CD4-positive, alpha-beta T cell treated with Interleukin-2 at 100 ng/mL for 4 hours (primary cell): ENCODE measurements at regions not wholly inside any gene's neighbourhood (a gene's known extent, or its start where the extent isn't known, plus 50 kb on each side); places are given as distances from the start of the nearest gene placed in this dataset.
"Not testable (repeated sequence)": the region's sequence is repeated elsewhere in the genome, so short reads cannot be mapped to it uniquely, and the experiment has no call there.

Source experiments
- DNase-seq: peaks from one replicate; pipeline ENCODE4 v3.0.0-alpha.2; 2020; ENCODE audit warnings: low spot score

DNA sequence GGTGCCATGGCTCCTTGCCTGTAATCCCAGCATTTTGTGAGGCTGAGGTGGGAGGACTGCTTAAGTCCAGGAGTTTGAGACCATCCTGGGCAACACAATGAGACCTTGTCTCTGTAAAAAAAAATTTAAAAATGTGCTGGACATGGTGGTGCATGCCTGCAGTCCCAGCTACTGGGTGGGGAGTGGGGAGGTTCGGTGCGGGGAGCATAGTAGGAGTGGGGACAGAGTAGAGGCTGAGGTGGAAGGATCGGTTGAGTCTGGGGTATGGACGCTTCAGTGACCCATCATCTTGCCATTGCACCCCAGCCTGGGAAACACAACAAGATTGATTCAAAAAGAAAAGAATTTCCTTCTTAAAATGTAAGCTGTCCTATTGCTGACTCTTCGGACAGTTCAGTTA is 1490.0 kb upstream of the GBE1 start:
- DNase-seq, result no peak

DNA sequence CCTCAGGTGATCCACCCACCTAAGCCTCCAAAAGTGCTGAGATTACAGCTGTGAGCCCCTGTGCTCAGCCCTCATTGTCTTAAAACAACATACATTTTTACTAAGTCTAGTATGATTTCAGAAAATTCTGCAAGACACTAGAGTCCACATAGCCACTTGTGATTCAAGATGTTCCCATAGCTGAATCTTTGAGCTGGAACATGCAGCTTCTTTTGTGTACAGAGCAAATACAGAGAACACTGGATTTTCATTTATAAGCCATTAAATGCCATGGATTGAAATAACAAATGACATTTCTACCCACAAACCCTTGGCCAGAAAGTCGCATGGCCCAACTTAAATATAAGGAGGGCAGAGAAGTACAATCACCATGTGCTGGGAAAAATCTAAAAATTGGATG is 1489.2 kb upstream of the GBE1 start:
- no peak for DNase-seq

DNA sequence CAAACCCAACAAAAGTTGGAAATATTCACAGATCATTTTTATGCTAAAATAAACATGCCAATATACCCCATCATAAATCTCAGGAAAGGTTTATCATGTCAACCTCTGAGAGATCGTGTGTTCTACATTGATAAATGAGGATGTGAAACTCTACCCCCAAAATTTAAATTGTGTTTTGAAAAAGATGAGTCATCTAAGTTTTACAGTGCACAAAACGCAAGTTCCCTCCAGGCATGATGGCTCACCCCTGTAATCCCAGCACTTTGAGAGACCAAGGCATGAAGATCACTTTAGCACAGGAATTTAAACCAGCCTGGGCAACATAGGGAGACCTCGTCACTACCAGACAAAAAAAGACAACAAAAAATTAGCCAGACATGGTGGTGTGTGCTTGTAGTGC is 1487.0 kb upstream of the GBE1 start:
- DNase-seq, result no peak

DNA sequence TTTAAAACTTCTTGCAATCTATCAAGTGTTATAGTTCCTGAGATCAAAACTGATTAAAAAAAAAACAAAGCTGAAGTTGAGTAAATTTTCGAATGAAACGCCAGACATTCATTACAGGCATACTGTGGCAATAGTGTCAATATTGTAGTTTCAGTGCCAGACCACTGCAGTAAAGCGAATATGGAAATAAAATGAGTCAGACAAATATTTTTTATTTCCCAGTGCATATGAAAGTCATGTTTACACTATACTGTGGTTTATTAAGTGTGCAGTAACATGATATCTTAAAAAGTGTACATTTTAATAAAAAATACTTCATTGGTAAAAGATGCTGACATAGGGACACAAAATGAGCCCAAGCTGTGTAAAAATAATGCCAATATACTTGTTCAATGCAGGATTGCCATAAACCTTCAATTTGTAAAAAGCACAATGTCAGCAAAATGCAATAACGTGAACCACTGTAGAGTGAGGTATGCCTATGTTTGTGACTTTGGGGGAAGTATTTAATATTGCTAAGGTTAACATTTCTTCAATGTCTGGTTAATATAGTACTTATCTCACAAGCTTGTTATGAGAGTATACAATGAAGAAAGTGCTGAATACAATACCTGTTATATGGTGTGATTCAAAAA is 1473.9 kb upstream of the GBE1 start:
- no peak for DNase-seq

DNA sequence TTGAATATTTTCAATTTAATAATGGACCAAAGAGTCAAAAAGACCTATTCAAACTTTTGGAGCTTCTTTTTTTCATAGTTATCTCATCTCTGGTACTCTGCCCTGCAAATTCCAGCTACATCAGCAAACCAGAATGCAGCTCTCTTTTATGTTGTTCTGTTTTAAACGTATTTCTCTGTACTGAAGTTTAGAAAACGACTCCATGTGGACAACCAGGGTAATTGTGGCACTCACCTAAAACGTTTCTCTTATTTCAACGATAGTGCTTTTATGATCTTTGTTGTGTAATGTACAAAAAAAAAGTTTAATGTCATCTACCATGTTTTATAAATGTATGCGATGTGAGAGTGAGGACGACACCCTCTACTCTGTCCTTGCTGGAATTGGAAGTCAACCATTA is 1472.3 kb upstream of the GBE1 start:
- no peak for DNase-seq

DNA sequence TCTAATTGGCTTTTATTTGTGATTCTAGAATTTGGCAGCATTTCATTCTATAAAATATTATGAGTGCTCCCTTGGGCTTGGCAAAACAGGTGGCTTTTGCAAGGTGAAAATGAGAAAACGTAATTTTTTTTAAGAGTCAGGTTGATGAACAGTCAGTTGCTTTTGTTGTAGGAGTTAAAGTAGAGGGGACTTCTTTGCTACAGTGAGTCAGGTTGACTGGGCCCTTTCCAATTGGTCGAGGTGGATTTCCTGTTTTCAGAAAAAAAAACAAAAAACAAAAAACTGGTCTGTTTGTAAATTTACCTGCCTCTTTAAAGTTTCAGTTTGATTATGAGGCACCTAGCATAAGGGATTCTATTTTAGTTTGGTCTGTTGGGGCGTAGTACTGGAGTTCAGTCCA is 1469.4 kb upstream of the GBE1 start:
- DNase-seq, result no peak

DNA sequence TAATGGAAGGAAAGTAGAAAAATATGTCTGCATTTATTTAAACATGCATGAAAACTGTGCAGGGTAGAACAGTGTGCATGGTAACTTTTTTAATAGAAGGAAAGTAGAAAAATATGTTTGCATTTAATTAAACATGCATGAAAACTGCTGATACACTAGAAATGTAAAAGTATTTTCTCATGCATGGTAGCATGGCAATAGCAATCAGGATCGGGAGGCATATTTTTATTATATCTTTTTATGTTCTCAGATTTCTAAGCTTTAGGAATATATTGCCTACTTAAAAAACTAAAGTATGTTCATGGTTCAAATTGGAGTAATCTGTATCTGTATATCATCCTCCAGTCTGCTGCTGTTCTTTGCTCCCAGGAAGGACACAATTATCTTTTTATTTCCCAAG is 1468.9 kb upstream of the GBE1 start:
- no peak for DNase-seq

DNA sequence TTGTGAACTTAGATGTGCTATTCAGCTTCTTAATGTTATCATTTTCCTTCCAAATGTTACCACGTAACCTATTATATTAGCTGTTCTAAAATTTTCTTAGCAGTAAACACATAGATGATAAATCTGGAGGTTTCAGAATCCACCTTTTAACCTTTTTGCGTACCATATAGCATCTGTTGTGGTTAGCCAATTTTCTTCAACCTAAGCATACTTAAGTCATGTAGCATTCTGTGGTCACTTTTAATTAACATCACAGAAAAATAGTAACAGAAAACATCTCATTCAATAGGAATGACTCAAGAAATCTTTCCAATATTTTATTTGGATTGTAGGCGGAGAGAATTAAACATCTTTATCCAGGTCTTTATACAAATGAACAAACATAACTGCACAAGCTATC is 1465.3 kb upstream of the GBE1 start:
- DNase-seq, result no peak

DNA sequence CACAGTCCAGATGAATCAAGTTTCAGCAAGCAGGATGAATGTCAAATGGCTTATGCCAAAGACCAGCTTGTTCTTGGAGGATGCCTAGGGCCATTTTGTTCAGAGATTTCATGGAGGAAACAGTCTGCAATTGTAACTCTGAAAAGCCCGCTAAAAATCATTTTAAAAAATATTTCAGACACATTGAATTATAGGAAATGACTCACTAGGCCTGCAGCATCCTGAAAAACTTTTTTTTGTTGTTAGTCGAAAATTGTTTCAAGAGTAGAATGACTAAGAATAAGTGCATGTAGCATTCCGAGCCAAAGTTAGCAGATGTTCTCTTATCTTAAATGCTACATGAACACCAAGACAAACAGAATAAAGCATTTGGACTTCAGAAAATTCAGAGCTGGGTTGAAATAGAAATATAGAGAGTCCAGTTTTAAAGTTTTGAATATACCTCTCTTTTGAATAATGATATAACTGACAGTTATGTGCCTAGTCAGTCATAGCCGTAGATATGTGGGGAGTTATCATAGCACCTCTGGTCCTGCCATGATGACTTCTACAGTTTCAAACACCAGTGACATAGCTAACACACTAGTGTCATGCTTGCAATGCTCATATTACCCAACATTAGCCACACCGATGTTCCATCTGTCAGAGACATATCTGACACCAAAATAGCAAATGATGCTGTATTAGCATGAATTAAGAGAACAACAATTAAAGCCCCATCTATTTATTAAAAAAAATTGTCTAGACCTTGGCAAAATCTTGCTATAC is 1462.8 kb upstream of the GBE1 start:
- DNase-seq, result no peak

DNA sequence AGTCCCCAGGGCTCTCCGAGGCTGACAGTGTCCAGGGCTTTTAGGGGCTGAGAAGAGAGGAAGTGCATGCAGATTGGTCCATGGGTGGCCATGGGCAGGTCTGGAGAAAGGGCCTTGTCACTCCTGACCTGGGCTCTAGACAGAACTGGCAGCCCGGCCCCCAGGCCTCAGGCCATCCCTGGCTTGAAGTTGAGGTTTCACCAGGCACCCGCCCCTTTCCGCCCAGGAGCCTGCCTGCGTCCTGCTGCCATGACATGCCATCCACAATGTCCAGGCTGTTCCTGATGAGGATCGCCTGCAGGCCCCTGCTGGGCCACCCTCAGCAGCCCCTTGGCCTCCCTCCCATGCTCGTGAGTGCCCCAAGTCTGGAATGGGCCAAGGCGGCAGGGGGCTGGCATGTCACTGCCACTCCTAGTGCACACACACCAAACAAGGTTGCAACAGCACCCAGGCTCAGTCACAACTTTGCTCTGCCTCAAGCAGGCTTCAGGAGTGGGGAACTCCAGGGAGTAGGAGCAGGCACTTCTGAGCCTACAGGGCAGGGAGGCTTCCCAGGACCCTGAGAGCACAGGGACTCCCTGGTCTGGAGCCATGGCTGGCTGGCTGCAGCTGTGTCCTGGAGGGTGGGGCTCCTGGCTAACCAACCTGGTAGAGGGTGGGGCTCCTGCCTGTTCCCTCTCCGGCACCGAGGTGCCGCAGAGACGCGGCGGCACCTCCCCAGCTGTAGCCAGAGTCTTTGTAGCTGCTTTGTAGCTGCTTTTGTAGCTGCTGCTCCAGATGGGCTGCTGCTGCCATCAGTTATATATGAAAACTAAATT is 1457.1 kb upstream of the GBE1 start:
- DNase-seq, result no peak

DNA sequence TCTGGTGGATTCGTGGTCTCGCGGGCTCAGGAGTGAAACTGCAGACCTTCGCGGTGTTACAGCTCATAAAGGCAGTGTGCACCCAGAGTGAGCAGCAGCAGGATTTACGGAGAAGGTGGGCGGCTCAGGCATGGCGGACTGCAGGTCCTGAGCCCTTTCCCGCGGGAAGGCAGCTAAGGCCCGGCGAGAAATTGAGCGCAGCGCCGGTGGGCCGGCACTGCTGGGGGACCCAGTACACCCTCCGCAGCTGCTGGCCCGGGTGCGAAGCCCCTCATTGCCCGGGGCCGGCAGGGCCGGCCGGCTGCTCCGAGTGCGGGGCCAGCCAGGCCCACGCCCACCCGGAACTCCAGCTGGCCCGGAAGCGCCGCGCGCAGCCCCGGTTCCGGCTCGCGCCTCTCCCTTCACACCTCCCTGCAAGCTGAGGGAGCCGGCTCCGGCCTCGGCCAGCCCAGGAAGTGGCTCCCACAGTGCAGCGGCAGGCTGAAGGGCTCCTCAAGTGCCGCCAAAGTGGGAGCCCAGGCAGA is 1456.2 kb upstream of the GBE1 start:
- DNase-seq, result not testable (repeated sequence)

DNA sequence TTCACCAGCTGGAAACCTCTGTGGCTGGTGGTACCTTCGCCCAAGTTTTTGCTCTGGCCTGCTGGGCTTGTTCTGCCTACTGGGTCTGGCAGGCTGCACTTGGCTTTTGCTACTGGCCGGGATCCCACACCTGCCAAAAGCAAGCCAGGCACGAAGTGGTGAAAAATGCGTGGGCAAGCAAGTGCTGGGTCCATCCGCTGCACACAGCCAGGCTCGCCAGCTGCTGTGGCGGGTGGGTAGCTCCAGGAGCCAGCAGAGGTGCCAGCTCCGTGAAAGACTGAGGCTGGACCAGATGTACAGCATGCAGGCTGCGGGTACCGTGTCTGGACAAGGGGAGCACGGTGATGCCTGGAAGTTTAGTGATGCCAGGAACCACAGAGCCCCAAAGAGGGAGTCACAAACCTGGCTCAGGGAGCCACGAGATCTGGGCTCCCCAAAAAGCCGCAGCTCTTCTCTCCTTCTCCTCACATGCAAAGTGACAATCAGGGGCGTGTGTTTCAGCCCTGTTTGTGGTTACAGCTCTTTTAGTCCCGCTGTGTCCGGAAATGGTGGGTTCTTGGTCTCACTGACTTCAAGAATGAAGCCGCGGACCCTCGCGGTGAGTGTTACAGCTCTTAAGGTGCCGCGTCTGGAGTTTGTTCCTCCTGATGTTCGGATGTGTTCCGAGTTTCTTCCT is 1455.6 kb upstream of the GBE1 start:
- no peak for DNase-seq

DNA sequence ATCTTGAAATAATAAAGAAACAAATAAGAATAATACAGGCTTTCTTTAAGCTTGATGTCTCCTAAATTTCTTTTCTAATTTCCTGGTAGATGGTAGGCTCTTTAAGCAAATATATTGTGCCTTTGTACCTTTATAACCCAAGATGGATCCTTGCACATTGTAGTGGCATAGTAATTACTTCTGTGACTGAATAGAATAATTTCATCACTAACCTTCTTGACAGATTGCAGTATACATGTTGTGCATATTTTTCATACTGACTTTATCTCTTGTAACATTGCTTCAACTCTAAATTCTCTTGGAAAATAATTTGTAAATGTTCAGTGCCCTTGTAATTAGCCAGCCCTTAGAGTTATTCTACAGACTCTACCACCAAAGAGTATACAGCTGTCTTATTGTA is 1433.8 kb upstream of the GBE1 start:
- no peak for DNase-seq

DNA sequence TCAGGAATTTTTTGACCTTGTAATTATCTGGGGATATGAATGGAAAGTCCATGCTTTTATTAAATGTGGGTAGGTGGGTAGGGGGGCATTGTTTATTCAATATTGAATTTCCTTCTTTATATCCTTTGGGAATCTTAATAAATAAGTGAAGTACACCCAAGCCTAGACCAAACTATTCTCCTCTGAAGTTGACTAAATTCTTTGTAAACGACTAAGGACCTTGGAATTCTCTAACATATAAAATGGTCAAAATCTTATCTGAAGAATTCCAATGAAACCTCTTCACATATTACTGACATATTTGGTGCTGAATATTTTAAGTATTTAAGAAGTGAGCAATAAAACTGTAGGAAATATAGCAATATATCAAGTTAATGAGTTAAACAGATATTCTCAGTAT is 1432.1 kb upstream of the GBE1 start:
- no peak for DNase-seq

DNA sequence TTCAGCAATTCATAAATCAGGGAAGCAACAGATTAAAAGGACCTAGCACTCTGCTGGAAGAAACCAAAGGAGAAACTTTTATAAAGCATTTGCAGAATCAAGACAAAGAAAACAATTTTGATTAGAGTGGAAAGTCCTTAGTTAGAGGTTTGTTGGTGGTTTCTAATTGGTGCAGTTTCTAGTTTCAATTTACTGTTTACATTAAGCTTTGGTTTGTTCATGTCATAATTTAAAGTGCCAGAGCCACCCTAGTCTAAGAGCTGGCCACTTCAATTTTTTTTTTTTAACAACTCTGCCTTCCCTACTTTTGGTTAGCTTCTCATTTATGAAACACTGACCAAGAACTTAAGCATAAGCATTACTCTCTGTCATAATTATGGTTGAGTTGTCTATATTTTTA is 1428.2 kb upstream of the GBE1 start:
- no peak for DNase-seq

DNA sequence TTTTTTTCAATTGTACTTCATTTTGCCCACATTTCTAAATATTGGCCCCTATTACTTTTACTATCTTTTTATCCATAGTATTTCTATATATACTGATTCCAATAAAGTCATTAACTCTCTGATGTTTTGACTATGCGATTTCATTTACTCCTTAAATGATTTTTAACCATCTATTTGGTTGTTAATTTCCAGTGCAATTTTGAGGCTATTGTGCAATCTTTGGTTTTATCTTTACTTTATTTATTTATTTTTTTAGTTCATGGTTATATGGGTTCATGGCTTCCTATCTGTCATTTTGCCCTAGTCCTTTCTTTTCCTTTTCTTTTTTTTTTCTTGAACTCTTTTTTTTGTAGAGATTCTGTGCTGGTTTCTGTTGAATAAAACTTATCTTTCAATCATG is 1408.0 kb upstream of the GBE1 start:
- no peak for DNase-seq

DNA sequence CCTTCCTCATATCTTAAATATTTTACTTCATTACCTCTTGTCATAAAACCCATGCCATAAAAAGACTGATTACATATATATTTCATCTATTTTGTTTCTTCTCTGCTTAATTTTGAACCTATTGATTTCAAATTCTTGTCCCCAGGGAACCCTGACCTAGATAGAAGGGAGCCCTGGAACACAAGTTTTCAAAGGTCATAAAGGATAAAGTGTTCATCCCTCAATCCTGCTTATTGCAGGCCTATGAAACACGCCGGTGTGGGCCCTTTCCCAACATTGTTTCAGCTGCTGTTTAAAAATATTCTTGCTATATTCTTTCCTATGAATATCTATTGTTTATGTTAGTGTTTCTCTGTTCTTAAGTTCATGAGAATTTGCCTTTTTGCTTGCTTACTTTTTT is 1389.5 kb upstream of the GBE1 start:
- no peak for DNase-seq

DNA sequence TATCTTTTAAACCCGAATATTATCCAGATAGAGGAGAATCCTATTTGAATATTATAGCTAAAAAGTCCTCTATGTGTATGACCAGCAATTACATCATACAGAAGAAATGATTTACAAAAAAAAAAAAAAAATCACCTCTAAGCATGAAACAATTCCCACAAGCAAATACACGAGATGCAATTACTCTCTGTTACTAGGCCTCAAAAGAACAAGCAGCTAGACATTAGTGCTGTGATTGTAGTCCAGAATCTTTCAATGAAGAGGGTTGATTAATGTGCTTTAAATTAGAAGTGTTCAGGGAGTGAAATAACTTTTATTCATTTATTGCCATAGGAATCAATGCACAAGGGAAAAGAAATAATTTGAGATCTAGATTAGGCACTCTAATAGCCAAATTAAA is 1379.5 kb upstream of the GBE1 start:
- no peak for DNase-seq

DNA sequence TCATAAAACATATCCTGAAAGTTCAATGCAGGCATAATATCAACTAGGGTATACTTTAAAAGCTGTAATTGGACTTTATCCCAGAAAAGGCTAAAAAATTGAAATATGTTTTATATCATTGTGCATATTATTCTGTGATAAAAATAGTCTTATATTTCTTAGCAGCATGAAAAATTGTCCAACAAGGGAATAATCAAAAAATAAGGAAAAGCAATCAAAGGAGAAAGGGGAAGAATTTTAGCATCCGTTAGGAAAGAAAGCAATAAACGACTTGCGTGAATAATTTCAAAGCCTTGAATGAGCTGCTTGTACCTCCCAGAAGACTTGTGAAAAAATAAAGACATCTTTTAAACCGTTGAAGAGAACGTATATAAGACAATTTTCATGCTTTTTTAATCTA is 1369.8 kb upstream of the GBE1 start:
- DNase-seq, result no peak

DNA sequence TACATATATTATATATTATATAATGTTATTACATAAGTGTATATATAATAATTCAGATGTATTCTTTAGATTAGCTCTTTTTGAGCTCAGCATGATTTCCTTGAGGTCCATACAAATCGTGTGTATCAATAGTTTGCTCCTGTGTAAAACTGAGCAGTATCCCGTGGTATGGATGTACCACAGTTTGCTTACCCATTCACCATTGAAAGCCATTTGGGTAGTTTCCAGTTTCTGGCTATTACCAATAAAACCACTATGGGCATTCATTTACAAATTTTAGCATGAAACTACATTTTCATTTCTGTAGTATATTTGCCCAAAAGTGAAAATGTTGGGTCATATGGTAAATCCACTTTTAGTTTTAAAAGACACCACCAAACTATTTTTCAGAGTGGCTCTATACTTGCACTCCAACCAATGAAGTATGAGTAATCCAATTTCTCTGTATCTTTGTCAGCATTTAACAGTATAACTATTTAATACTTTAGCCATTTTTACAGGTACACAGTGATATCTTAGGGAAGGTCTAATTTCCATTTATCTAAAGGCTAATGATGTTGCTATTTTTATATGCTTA is 1361.4 kb upstream of the GBE1 start:
- DNase-seq, result no peak

DNA sequence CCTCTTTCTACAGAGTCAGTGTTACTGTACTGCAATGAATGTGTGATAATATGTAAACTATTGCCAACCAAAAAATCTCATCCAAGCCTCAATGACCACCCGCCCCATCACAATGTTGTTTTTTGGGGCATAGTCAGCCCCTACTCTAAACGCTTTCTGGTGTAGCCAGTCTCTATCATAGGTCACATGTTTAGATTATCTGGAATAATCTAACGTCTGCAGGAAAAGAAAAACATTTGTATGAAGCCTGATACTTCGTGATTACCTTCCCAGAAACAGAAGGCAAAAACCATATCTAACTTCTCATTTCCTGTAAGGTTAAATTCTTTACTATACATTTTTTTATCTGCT is 1331.8 kb upstream of the GBE1 start:
- DNase-seq, result no peak

DNA sequence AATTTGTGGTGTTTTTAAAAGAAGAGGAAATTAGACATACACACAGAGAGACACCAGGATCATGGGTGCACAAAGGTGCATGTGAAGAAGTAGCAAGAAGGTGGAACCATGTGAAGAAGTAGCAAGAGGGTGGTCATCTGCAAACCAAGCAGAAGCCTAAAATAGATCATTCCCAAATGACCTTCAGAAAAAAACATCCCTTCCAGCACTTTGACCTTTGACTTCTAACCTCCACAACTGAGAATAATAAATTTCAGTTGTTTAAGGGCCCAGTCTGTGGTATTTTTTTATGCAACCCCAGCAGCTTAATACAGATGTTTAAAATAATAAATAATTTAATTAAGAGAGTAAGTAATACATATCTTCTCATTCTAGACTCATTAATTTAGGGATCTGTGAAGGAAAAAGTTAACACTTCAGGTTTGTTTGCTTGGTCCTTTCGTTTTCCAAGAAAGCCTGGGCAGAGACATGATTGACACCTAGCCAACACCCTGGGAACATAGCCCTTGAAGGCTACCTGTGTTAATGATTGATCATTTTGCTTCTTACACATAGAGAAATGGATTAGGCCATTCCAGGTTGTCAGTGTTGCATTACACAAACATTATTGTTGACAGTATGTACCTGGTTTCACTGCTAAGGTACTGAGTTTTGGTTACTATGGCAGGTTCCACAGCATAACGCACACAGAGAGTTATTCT is 1331.2 kb upstream of the GBE1 start:
- DNase-seq, result no peak
